AG09319 (cell line): ENCODE measurements at regions not wholly inside any gene's neighbourhood (a gene's known extent, or its start where the extent isn't known, plus 50 kb on each side); places are given as distances from the start of the nearest gene placed in this dataset.

Experiments used
- DNase-seq: peaks from one replicate; pipeline ENCODE4 v3.0.0-alpha.2; 2010; ENCODE audit warnings: low read depth; ENCODE audit errors: extremely low read depth
- TF ChIP-seq, protein P1 (sequence below): IDR thresholded peaks from 2 replicates; pipeline ENCODE4 v1.5.1; 2011; ENCODE audit warnings: low read depth, mild to moderate bottlenecking, inconsistent platforms, low read length, moderate library complexity

DNA sequence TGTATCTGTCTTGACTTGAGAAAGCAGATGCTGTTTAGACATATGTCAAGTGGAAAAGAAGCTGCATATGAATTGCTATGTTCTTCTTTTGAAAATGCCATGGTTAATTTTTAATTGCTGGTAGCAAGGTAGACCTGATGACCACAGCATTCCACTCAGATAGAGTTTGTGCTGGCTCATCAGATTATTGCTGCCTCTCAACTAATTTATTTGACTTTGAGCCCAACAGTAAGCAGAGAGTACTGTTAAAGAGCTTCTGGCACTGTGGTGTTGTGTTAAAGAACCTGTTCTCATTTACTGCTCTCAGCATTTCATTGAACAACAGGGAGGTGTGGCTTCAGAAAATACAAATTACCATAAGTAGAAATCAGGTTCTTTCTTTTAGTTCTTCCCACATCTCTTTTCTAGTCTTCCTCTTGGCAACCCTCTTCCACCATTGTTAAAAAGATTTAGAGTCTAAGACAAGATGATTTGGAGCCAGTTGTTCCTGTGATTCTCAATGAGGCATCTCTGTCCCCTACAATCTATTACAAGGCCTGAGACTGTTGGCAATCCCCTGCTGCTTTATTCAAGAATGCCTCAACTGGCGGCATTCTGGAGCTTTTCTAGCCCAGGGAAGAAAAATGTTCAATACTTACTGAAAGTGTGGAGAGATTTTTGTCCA, 967.6 kb upstream of the GJE1 start:
- TF ChIP-seq, protein P1, sequence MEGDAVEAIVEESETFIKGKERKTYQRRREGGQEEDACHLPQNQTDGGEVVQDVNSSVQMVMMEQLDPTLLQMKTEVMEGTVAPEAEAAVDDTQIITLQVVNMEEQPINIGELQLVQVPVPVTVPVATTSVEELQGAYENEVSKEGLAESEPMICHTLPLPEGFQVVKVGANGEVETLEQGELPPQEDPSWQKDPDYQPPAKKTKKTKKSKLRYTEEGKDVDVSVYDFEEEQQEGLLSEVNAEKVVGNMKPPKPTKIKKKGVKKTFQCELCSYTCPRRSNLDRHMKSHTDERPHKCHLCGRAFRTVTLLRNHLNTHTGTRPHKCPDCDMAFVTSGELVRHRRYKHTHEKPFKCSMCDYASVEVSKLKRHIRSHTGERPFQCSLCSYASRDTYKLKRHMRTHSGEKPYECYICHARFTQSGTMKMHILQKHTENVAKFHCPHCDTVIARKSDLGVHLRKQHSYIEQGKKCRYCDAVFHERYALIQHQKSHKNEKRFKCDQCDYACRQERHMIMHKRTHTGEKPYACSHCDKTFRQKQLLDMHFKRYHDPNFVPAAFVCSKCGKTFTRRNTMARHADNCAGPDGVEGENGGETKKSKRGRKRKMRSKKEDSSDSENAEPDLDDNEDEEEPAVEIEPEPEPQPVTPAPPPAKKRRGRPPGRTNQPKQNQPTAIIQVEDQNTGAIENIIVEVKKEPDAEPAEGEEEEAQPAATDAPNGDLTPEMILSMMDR = no peak
- no peak for DNase-seq

DNA sequence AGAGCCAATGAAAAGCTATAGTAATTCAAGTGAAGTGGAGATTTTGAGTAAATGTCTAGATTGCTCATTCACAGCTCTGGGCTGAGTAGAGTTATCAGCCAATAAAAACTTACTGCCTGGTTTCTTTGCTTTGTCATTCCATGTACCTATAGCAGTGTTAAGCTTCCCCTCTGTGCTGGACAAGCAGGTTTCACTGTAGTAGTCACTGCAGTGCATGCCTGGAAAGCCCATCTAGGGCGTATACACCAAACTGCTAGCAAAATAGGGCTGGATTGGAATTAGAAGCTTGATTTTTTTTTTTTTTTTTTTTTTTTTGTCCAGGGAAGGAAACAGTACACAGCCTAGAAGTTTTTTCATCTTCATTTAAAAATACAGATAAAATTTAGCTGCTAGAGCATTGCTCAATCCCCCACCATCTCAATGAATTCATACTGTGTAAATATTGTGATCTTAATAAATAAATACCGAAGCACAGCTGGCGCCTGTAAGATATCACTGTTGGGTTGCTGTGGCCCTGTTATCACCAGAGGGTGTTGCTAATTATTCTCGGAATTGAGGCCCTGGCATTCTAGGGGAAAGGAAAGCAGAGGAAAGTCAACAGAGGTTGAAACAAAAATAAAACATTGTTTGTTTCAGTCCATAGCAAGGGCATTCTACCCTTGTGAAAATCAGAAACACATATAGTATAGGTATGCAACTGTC, 968.5 kb upstream of the GJE1 start:
- TF ChIP-seq, protein P1 = no peak
- DNase-seq = no peak

DNA sequence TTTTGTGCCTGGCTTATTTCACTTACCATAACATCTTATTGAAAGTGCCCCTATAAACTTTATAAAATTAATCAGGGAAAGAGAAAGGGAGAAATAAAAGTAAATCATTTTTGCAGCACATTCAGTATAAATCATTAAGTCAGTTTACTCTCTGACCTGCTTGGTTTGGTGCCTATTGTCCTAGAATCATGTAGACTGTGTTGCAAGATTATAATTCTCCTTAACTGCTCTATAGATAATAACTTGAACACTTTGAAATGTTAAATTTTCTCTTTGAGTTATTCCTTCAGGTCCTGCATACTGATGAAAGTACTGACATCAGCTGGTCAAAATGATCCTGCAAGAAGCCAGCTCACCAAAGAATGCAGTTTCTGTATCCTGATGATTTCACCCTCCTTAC, 969.6 kb upstream of the GJE1 start:
- TF ChIP-seq, protein P1 = no peak
- no peak for DNase-seq

DNA sequence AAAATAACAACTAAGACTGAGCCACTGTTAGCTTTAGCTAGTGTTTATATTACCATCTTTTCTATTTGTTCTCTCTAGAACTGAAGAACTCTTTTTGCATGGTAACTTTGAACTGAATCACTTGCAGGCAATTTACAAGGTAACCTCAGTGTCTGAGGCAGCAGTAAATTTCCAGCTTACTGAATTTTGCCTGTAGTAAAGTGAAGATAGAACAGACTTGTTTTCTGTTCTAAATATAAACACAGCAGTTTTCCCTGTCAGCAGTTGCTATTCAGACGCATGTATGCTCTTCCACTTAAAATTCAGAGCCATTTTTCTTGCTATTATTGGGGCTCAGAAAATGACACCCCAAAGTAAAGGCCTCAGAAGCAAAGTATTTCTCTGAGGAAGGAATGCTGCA, 974.0 kb upstream of the GJE1 start:
- TF ChIP-seq, protein P1 = no peak
- DNase-seq = no peak

DNA sequence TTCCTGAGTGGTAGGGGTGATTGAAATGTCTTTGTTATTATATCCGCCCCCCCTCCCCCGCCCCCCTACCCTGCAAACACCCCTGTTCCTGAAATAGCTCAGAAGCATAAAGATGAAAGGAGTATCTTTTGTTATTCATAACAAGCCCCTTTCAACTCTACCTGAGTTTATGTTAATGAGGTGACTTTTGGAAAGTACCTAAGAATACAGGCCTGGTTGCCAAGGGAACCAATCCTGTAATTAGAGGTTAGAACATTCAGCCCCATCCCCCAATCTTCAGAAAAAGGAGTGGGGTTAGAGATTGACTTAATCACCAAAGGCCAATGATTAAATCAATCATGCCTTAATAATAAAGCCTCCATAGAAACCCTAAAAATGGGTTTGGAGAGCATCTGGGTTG, 979.2 kb upstream of the GJE1 start:
- DNase-seq = no peak
- TF ChIP-seq, protein P1 = no peak

DNA sequence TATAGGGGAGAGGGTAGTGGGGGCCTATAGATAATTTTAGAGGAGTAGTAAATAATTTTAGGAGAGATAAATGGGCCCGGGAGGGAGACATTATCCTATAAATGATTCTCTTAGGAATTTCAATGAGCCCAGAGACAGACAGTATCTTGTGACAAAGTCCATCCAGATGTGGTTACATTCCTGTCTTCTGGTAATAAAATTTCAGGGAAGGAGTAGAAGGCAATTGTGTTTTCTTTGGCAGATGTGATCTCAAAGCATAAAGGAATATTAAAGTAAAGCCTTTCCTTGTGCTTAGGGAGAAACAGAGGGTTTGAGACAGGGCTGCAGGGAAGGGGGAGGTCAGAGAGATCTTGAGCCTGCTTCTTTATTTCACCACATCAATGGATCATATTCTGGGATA, 979.8 kb upstream of the GJE1 start:
- TF ChIP-seq, protein P1 = no peak
- DNase-seq = no peak

DNA sequence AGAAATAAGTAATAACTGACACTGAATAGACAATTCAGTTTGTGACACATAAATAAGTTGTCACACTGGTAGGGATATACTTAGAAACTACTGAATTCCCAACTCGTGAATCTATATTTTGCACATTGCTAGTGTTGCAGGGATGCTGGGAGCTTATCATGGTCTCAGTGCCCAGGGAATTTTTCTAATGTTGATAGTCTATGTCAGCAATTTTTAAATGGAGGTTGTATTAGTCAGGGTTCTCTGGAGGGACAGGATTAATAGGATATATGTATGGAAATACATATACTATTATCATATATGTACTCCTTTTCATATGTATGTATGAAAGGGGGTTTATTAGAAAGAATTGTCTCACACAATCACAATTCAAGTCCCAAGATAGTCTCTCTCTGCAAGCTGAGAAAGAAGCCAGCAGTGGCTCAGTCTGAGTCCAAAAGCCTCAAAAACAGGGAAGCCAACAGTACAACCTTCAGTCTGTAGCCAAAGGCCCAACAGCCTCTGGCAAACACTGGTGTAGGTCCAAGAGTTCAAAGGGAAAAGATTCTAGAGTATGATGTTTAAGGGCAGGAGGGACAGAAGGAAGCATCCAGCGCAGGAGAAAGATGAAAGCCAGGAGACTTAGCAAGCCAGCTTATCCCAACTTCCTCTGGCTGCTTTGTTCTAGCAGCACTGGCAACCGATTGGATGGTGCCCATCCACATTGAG, 980.9 kb upstream of the GJE1 start:
- DNase-seq = no peak
- TF ChIP-seq, protein P1 = no peak
